GM12892 (cell line): ENCODE measurements at regions not wholly inside any gene's neighbourhood (a gene's known extent, or its start where the extent isn't known, plus 50 kb on each side); places are given as distances from the start of the nearest gene placed in this dataset.

Experiments
- POLR2A ChIP-seq: IDR thresholded peaks from 2 replicates; pipeline ENCODE4 v1.6.1; 2011; ENCODE audit warnings: low read depth, low read length, control low read depth
- POLR2AphosphoS5 ChIP-seq: IDR thresholded peaks from 2 replicates; pipeline ENCODE4 v1.6.1; 2011; ENCODE audit warnings: low read depth, low read length, control low read depth
- TAF1 ChIP-seq: IDR thresholded peaks from 2 replicates; pipeline ENCODE4 v1.6.1; 2011; ENCODE audit warnings: low read depth, mild to moderate bottlenecking, control low read depth, low read length, borderline replicate concordance

- TF ChIP-seq POLR2A (no peak), POLR2AphosphoS5 (no peak), TAF1 (no peak)
Observed at GRCh38 chr5:167104351-167104750, 1187.1 kb upstream of the WWC1 start.
